ENCODE measurements at regions not wholly inside any gene's neighbourhood (a gene's known extent, or its start where the extent isn't known, plus 50 kb on each side); places are given as distances from the start of the nearest gene placed in this dataset.

DNA sequence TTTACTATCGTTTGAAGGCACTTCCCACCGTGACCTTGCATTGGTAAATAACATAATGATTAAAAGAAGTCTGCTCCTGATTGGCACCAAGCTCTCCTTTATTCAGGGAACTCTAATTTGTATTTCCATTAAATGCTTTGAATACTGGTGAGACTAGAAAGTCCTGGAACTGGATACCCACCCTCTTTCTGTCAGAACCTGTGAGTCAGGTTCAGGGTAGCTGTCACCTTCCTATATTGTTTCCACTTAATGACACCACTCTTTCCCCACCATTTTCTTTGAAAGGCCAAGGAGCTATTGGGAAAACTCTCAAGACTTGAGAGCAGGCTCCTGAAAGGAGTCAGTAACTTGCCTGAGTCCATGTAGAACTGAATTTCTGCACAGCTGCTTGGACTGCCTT, 55.9 kb upstream of the RASSF6 start:
- Histone ChIP-seq H3K79me1 (replicated peaks; ENCODE audit: low read length, poor library complexity, severe bottlenecking) (no peaks in the 10 kb centered on the region), H2BK15ac (ENCODE audit: low read depth, poor library complexity, severe bottlenecking) (no peak overlapping the region), H3K18ac (ENCODE audit: low read depth in 1 of 2, low read length in 2 of 2) (no peak overlapping the region), H3K9me3 (ENCODE audit: control insufficient read depth, low read length) (no peaks in the 10 kb centered on the region), H3K27me3 (ENCODE audit: control insufficient read depth in 1 of 2, insufficient read depth in 1 of 2, low read length in 2 of 2) (no peaks in the 10 kb centered on the region), H3K14ac (ENCODE audit: low read length in 2 of 2) (no peak overlapping the region), H2BK12ac (ENCODE audit: low read length in 2 of 2) (no peak overlapping the region), H2AFZ (ENCODE audit: low read depth, low read length) (no peak overlapping the region), H3K36me3 (ENCODE audit: control insufficient read depth in 1 of 2, insufficient read depth in 2 of 2, low read depth in 1 of 2, low read length in 2 of 2) (no peaks in the 10 kb centered on the region), H4K8ac (ENCODE audit: low read length) (no peak overlapping the region), H3K4me1 (ENCODE audit: control insufficient read depth, insufficient read depth, low read depth, low read length) (peaks cover 2% of the 10 kb centered on the region), H2AK5ac (ENCODE audit: low read length, severe bottlenecking) (peak overlapping the region; percentile 21), H3K9ac (ENCODE audit: low read length) (no peak overlapping the region), H3K4ac (ENCODE audit: low read depth in 1 of 2, low read length in 2 of 2) (no peak overlapping the region), H2BK120ac (ENCODE audit: low read depth, low read length) (no peak overlapping the region), H4K91ac (ENCODE audit: low read length) (no peak overlapping the region), H3K4me2 (ENCODE audit: low read length, poor library complexity, severe bottlenecking) (no peak overlapping the region), H3K4me3 (ENCODE audit: insufficient read depth in 1 of 2, low read depth in 1 of 2, low read length in 2 of 2) (no peak overlapping the region), H3K23ac (ENCODE audit: low read length in 2 of 2) (no peak overlapping the region), H2BK5ac (ENCODE audit: low read depth, low read length, poor library complexity, severe bottlenecking) (no peak overlapping the region), H3K27ac (ENCODE audit: low read length, poor library complexity, severe bottlenecking) (peak overlapping the region; percentile 80)
- no peak for DNase-seq
- WGBS: no CpG with 5 or more reads among the region's 2 CpGs

DNA sequence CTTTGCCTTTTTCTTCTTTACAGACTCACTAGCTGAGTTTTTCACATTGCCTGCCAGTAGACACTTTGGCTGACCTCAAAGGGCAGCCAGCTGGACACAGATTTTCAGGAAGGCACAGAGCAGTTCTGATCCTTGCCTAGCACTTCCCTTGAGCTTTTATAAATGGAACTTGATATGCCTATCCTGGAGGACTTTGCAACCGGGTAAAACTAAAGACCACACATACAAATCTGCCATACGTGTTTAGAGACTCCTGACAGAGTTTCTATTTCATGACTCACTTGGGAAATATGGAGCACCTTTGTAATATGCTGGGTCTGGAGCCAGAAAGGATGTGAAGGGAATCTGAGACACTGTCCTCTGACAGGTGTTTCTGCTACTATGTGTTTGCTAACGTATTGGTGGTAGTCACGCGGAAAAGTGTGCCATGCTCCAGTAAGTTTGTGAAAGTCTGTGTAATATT, 56.7 kb upstream of the RASSF6 start:
- Histone ChIP-seq H3K9me3 (ENCODE audit: control insufficient read depth, low read length) (no peaks in the 10 kb centered on the region), H3K18ac (ENCODE audit: low read depth in 1 of 2, low read length in 2 of 2) (no peak overlapping the region), H3K4me1 (ENCODE audit: control insufficient read depth, insufficient read depth, low read depth, low read length) (peaks cover 2% of the 10 kb centered on the region), H3K14ac (ENCODE audit: low read length in 2 of 2) (no peak overlapping the region), H2AFZ (ENCODE audit: low read depth, low read length) (no peak overlapping the region), H4K8ac (ENCODE audit: low read length) (no peak overlapping the region), H3K79me1 (replicated peaks; ENCODE audit: low read length, poor library complexity, severe bottlenecking) (no peaks in the 10 kb centered on the region), H3K27ac (ENCODE audit: low read length, poor library complexity, severe bottlenecking) (peak overlapping the region; percentile 80), H3K4me2 (ENCODE audit: low read length, poor library complexity, severe bottlenecking) (peak overlapping the region; percentile 27), H3K9ac (ENCODE audit: low read length) (no peak overlapping the region), H2BK15ac (ENCODE audit: low read depth, poor library complexity, severe bottlenecking) (no peak overlapping the region), H3K36me3 (ENCODE audit: control insufficient read depth in 1 of 2, insufficient read depth in 2 of 2, low read depth in 1 of 2, low read length in 2 of 2) (no peaks in the 10 kb centered on the region), H3K4ac (ENCODE audit: low read depth in 1 of 2, low read length in 2 of 2) (no peak overlapping the region), H3K23ac (ENCODE audit: low read length in 2 of 2) (no peak overlapping the region), H3K4me3 (ENCODE audit: insufficient read depth in 1 of 2, low read depth in 1 of 2, low read length in 2 of 2) (no peak overlapping the region), H3K27me3 (ENCODE audit: control insufficient read depth in 1 of 2, insufficient read depth in 1 of 2, low read length in 2 of 2) (no peaks in the 10 kb centered on the region), H2BK120ac (ENCODE audit: low read depth, low read length) (no peak overlapping the region), H4K91ac (ENCODE audit: low read length) (no peak overlapping the region), H2BK5ac (ENCODE audit: low read depth, low read length, poor library complexity, severe bottlenecking) (peak overlapping the region; percentile 5), H2AK5ac (ENCODE audit: low read length, severe bottlenecking) (no peak overlapping the region), H2BK12ac (ENCODE audit: low read length in 2 of 2) (peak overlapping the region in 1 of 2 experiments; percentile 52)
- DNase-seq: peak; percentile 61
- WGBS: 57% methylated on average over 5 of the region's 5 CpGs

DNA sequence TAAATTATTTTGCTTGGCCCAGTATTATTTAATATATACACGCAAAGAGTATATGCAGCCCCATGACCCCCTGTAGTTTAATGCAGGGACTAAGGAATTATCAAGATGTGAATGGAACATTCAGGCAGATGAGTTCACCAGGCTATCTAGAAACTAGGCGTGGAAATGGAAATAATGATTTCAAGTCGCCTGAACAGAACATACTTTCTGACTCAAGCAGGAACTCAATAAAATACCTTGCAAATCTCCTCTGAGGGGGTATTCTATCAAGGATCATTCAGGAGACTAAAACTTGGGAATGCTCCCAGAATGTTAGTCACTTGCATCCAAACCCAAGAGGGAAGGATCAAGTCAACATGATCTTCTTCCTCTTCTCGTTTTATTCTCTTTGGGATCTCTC, 59.6 kb upstream of the RASSF6 start:
- H3K4me1 ChIP-seq (ENCODE audit: control insufficient read depth, insufficient read depth, low read depth, low read length): peaks cover 2% of the 10 kb centered on the region
- no peaks in the 10 kb centered on the region for H3K36me3 ChIP-seq (ENCODE audit: control insufficient read depth in 1 of 2, insufficient read depth in 2 of 2, low read depth in 1 of 2, low read length in 2 of 2)
- H3K4ac ChIP-seq (ENCODE audit: low read depth in 1 of 2, low read length in 2 of 2): no peak overlapping the region
- H3K9me3 ChIP-seq (ENCODE audit: control insufficient read depth, low read length): no peaks in the 10 kb centered on the region
- no peak overlapping the region for H3K27ac ChIP-seq (ENCODE audit: low read length, poor library complexity, severe bottlenecking)
- no peaks in the 10 kb centered on the region for H3K27me3 ChIP-seq (ENCODE audit: control insufficient read depth in 1 of 2, insufficient read depth in 1 of 2, low read length in 2 of 2)
- H4K8ac ChIP-seq (ENCODE audit: low read length): no peak overlapping the region
- no peak overlapping the region for H3K23ac ChIP-seq (ENCODE audit: low read length in 2 of 2)
- no peak overlapping the region for H3K18ac ChIP-seq (ENCODE audit: low read depth in 1 of 2, low read length in 2 of 2)
- H2BK15ac ChIP-seq (ENCODE audit: low read depth, poor library complexity, severe bottlenecking): no peak overlapping the region
- H2AFZ ChIP-seq (ENCODE audit: low read depth, low read length): no peak overlapping the region
- no peak for DNase-seq
- WGBS: 94% methylated on average over 2 of the region's 4 CpGs
- no peak overlapping the region for H2BK5ac ChIP-seq (ENCODE audit: low read depth, low read length, poor library complexity, severe bottlenecking)
- no peak overlapping the region for H3K4me2 ChIP-seq (ENCODE audit: low read length, poor library complexity, severe bottlenecking)
- no peak overlapping the region for H2AK5ac ChIP-seq (ENCODE audit: low read length, severe bottlenecking)
- no peak overlapping the region for H2BK120ac ChIP-seq (ENCODE audit: low read depth, low read length)
- H4K91ac ChIP-seq (ENCODE audit: low read length): no peak overlapping the region
- H2BK12ac ChIP-seq (ENCODE audit: low read length in 2 of 2): no peak overlapping the region
- H3K79me1 ChIP-seq (replicated peaks; ENCODE audit: low read length, poor library complexity, severe bottlenecking): no peaks in the 10 kb centered on the region
- H3K9ac ChIP-seq (ENCODE audit: low read length): no peak overlapping the region
- no peak overlapping the region for H3K14ac ChIP-seq (ENCODE audit: low read length in 2 of 2)
- H3K4me3 ChIP-seq (ENCODE audit: insufficient read depth in 1 of 2, low read depth in 1 of 2, low read length in 2 of 2): no peak overlapping the region

DNA sequence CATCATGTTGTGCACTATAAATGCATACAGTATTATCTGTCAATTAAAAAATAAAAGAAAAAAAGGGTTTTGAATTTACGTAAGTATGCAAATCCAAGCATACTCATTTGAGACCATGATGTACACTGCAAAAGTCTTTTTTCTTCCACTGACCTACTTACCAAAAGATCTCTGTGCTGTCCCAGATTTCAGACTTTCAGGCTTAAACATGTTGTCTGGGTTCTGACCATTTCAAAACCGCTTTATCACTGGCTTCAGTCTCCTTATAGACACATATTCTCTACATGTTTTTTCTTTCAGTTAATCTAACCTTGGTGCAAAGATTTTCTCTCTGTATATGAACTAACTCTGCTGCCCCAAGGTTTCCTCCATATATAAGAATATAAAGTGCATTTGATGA, 58.6 kb upstream of the CXCL8 start:
- Histone ChIP-seq H3K27ac (ENCODE audit: low read length, poor library complexity, severe bottlenecking) (no peak overlapping the region), H2BK12ac (ENCODE audit: low read length in 2 of 2) (no peak overlapping the region), H3K4ac (ENCODE audit: low read depth in 1 of 2, low read length in 2 of 2) (no peak overlapping the region), H4K8ac (ENCODE audit: low read length) (no peak overlapping the region), H3K9ac (ENCODE audit: low read length) (no peak overlapping the region), H3K9me3 (ENCODE audit: control insufficient read depth, low read length) (no peaks in the 10 kb centered on the region), H3K27me3 (ENCODE audit: control insufficient read depth in 1 of 2, insufficient read depth in 1 of 2, low read length in 2 of 2) (no peaks in the 10 kb centered on the region), H2BK120ac (ENCODE audit: low read depth, low read length) (no peak overlapping the region), H3K36me3 (ENCODE audit: control insufficient read depth in 1 of 2, insufficient read depth in 2 of 2, low read depth in 1 of 2, low read length in 2 of 2) (no peaks in the 10 kb centered on the region), H3K23ac (ENCODE audit: low read length in 2 of 2) (no peak overlapping the region), H2AK5ac (ENCODE audit: low read length, severe bottlenecking) (no peak overlapping the region), H4K91ac (ENCODE audit: low read length) (no peak overlapping the region), H2BK5ac (ENCODE audit: low read depth, low read length, poor library complexity, severe bottlenecking) (no peak overlapping the region), H3K14ac (ENCODE audit: low read length in 2 of 2) (no peak overlapping the region), H3K4me2 (ENCODE audit: low read length, poor library complexity, severe bottlenecking) (no peak overlapping the region), H2AFZ (ENCODE audit: low read depth, low read length) (no peak overlapping the region), H3K4me1 (ENCODE audit: control insufficient read depth, insufficient read depth, low read depth, low read length) (peaks cover 2% of the 10 kb centered on the region), H3K4me3 (ENCODE audit: insufficient read depth in 1 of 2, low read depth in 1 of 2, low read length in 2 of 2) (no peak overlapping the region), H3K79me1 (replicated peaks; ENCODE audit: low read length, poor library complexity, severe bottlenecking) (no peaks in the 10 kb centered on the region), H3K18ac (ENCODE audit: low read depth in 1 of 2, low read length in 2 of 2) (no peak overlapping the region), H2BK15ac (ENCODE audit: low read depth, poor library complexity, severe bottlenecking) (no peak overlapping the region)
- DNase-seq: no peak
- whole genome bisulfite sequencing: 50% methylated on average over 2 of the region's 2 CpGs

All from mesenchymal stem cell (in vitro differentiated cells and primary cell).